ENCODE measurements at regions not wholly inside any gene's neighbourhood (a gene's known extent, or its start where the extent isn't known, plus 50 kb on each side); places are given as distances from the start of the nearest gene placed in this dataset.

- H3K4me1 ChIP-seq, result peaks cover 0 to 13% (median 4%) of the 10 kb centered on the region in 4 donors
- H3K27me3 ChIP-seq, result no peaks in the 10 kb centered on the region
- no peaks in the 10 kb centered on the region for H3K9me3 ChIP-seq
- ATAC-seq (peak in 1 of 4 donors; percentile 26), DNase-seq (no peak)
- no peaks in the 10 kb centered on the region for H3K36me3 ChIP-seq
- no peak overlapping the region for H3K27ac ChIP-seq
- TF ChIP-seq CTCF (IDR thresholded peaks at IDR 0.05) (no peak), POLR2A (IDR thresholded peaks at IDR 0.05) (no peak)
- no peak overlapping the region for H3K4me3 ChIP-seq
- intact Hi-C loops (cut with DNase I), result no loop called here
- 53% methylated on average over 3 of the region's 3 CpGs for WGBS (ENCODE audit: insufficient coverage, low coverage, low lambda C conversion rate, missing lambda C conversion rate)
These were observed 97.0 kb upstream of the ATL2 start for GRCh38 chr2:38474021-38474456.

DNA sequence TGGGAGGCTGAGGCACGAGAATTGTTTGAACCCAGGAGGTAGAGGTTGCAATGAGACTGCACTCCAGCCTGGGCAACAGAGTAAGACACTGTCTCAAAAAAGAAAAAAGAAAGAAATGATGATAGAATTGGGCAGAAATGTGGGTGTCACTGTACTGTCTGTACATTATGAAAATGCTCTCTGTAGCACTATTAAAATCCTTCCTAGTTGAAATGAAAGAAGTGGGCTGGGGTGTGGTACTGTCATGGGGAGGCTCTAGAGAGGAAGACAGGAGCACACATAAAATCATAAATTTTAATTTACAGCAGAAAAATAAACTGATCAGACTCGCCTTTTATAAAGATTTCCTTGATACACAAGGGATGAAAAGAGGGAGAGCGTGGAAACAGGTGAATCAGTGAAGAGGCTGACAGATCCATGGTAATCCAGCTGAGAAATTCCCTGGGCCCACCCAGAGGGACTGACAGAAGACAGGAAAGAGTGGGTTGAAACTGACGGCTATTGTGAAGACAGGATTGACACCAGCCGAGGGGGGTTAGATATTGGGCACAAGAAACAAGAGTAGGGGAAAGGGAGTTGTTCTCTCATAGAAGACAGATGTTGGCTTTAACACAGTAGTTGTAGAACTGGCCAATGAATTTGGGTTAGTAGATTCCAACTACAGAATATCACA is 96.4 kb upstream of the ATL2 start:
- ATAC-seq, result no peak
- peaks cover 0 to 13% (median 4%) of the 10 kb centered on the region in 4 donors for H3K4me1 ChIP-seq
- H3K4me3 ChIP-seq, result no peak overlapping the region
- intact Hi-C loops (cut with DNase I), result no loop called here
- no peaks in the 10 kb centered on the region for H3K27me3 ChIP-seq
- no peaks in the 10 kb centered on the region for H3K9me3 ChIP-seq
- WGBS (ENCODE audit: insufficient coverage, low coverage, low lambda C conversion rate, missing lambda C conversion rate), result 79% methylated on average over 5 of the region's 5 CpGs
- TF ChIP-seq CTCF (IDR thresholded peaks at IDR 0.05) (no peak), POLR2A (IDR thresholded peaks at IDR 0.05) (no peak)
- DNase-seq, result no peak
- no peak overlapping the region for H3K27ac ChIP-seq
- H3K36me3 ChIP-seq, result no peaks in the 10 kb centered on the region

GRCh38 chr2:38470115-38470514 is 93.0 kb upstream of the ATL2 start:
- 73% methylated on average over 3 of the region's 3 CpGs for WGBS (ENCODE audit: insufficient coverage, low coverage, low lambda C conversion rate, missing lambda C conversion rate)
- peaks cover 0 to 11% (median under 1%) of the 10 kb centered on the region in 4 donors for H3K4me1 ChIP-seq
- no peak overlapping the region for H3K27ac ChIP-seq

GRCh38 chr2:38467768-38468455 is 90.8 kb upstream of the ATL2 start:
- H3K9me3 ChIP-seq, result no peaks in the 10 kb centered on the region
- no peak for ATAC-seq
- TF ChIP-seq POLR2A (IDR thresholded peaks at IDR 0.05) (no peak), CTCF (IDR thresholded peaks at IDR 0.05) (no peak)
- no peaks in the 10 kb centered on the region for H3K36me3 ChIP-seq
- peaks cover 0 to 4% (median 0%) of the 10 kb centered on the region in 4 donors for H3K4me1 ChIP-seq
- no peak overlapping the region for H3K27ac ChIP-seq
- H3K27me3 ChIP-seq, result no peaks in the 10 kb centered on the region
- intact Hi-C loops (cut with DNase I), result no loop called here
- H3K4me3 ChIP-seq, result no peak overlapping the region
- 63% methylated on average over 3 of the region's 3 CpGs for WGBS (ENCODE audit: insufficient coverage, low coverage, low lambda C conversion rate, missing lambda C conversion rate)
- no peak for DNase-seq

More at GRCh38 chr2:38470115-38470514, 93.0 kb upstream of the ATL2 start:
- H3K27me3 ChIP-seq, result no peaks in the 10 kb centered on the region
- no peaks in the 10 kb centered on the region for H3K9me3 ChIP-seq
- no peaks in the 10 kb centered on the region for H3K36me3 ChIP-seq
- intact Hi-C loops (cut with DNase I), result no loop called here
- no peak for TF ChIP-seq CTCF (IDR thresholded peaks at IDR 0.05)
- TF ChIP-seq POLR2A (IDR thresholded peaks at IDR 0.05), result no peak
- DNase-seq, result no peak
- ATAC-seq, result no peak
- H3K4me3 ChIP-seq, result no peak overlapping the region

All from right lobe of liver (tissue), 6 donors.